GM12865 (cell line): ENCODE measurements at regions not wholly inside any gene's neighbourhood (a gene's known extent, or its start where the extent isn't known, plus 50 kb on each side); places are given as distances from the start of the nearest gene placed in this dataset.

Source experiments
- DNase-seq: peaks from one replicate; pipeline ENCODE4 v3.0.0; 2010; ENCODE audit warnings: low read depth
- H3K4me3 ChIP-seq: 2 replicates; pipeline ENCODE4 v1.5.1; 2011; ENCODE audit warnings: mild to moderate bottlenecking, low read depth, low read length, control low read depth
- CTCF ChIP-seq: IDR thresholded peaks from 2 replicates; pipeline ENCODE4 v1.5.1; 2011; ENCODE audit warnings: low read length, control low read depth, low read depth, inconsistent platforms; ENCODE audit not compliant: insufficient read depth; ENCODE audit errors: missing control alignments

- H3K4me3 ChIP-seq, result no peak overlapping the region
- DNase-seq, result no peak
- no peak for TF ChIP-seq CTCF
These were observed 202.2 kb upstream of the PRKD1 start for GRCh38 chr14:30129807-30130206.

- H3K4me3 ChIP-seq, result no peak overlapping the region
- no peak for TF ChIP-seq CTCF
- DNase-seq, result no peak
These were observed 204.0 kb upstream of the PRKD1 start for GRCh38 chr14:30131581-30132097.

GRCh38 chr14:30132196-30132595 is 204.5 kb upstream of the PRKD1 start:
- no peak for DNase-seq
- no peak for TF ChIP-seq CTCF
- H3K4me3 ChIP-seq, result no peak overlapping the region

- H3K4me3 ChIP-seq, result no peak overlapping the region
- no peak for DNase-seq
- no peak for TF ChIP-seq CTCF
These were observed 207.3 kb upstream of the PRKD1 start for GRCh38 chr14:30134936-30135335.

GRCh38 chr14:30138567-30138966 is 210.9 kb upstream of the PRKD1 start:
- no peak overlapping the region for H3K4me3 ChIP-seq
- DNase-seq, result no peak
- TF ChIP-seq CTCF, result no peak

- DNase-seq, result no peak
These were observed 214.6 kb upstream of the PRKD1 start for GRCh38 chr14:30142216-30142615.

GRCh38 chr14:30143627-30144026 is 216.0 kb upstream of the PRKD1 start:
- no peak overlapping the region for H3K4me3 ChIP-seq
- no peak for DNase-seq
- no peak for TF ChIP-seq CTCF

More at GRCh38 chr14:30142216-30142615, 214.6 kb upstream of the PRKD1 start:
- no peak overlapping the region for H3K4me3 ChIP-seq
- TF ChIP-seq CTCF, result no peak
